A673 (cell line): ENCODE measurements at regions not wholly inside any gene's neighbourhood (a gene's known extent, or its start where the extent isn't known, plus 50 kb on each side); places are given as distances from the start of the nearest gene placed in this dataset.

Source experiments
- BruUV-seq: library from RNA; stranded (reverse); fragments of 400-500 nt; replicated peaks from 2 replicates; lab custom pipeline; 2021; lab: Mats Ljungman, UMichigan
- CTCF ChIA-PET: fragments of 300-600 bp; sonication (Branson Sonifier 250); formaldehyde crosslinking; loops from one replicate; lab custom pipeline; 2022; ENCODE audit warnings: antibody characterized with exemption; lab: Charles Lee
- POLR2A ChIA-PET: fragments of 300-600 bp; sonication (Branson Sonifier 250); formaldehyde crosslinking; loops from one replicate; lab custom pipeline; 2022; ENCODE audit warnings: antibody characterized with exemption; ENCODE audit not compliant: low non-redundant PET; lab: Charles Lee
- DNase-seq: peaks from one replicate; pipeline ENCODE4 v3.0.0-alpha.2; 2015; ENCODE audit warnings: low spot score
- H3K27ac ChIP-seq: fragments of 200-600 bp; sonication (generic); 2 replicates; pipeline ENCODE4 v1.5.1; 2016; ENCODE audit warnings: mixed run types, low read depth, mild to moderate bottlenecking, mixed read lengths, antibody characterized with exemption, low read length; ENCODE audit not compliant: poor library complexity, severe bottlenecking
- H3K27me3 ChIP-seq: fragments of 200-600 bp; sonication (generic); replicated peaks from 2 replicates; pipeline ENCODE4 v1.6.1; 2017; ENCODE audit warnings: mixed run types, low read depth, mild to moderate bottlenecking, mixed read lengths, antibody characterized with exemption, low read length; ENCODE audit not compliant: insufficient read depth, poor library complexity
- H3K36me3 ChIP-seq: fragments of 200-600 bp; sonication (generic); 2 replicates; pipeline ENCODE4 v1.6.1; 2016; ENCODE audit warnings: mixed run types, mild to moderate bottlenecking, mixed read lengths, antibody characterized with exemption, low read length; ENCODE audit not compliant: insufficient read depth, poor library complexity, severe bottlenecking
- H3K4me1 ChIP-seq: fragments of 200-600 bp; sonication (generic); 2 replicates; pipeline ENCODE4 v1.6.1; 2017; ENCODE audit warnings: mixed run types, mild to moderate bottlenecking, mixed read lengths, antibody characterized with exemption, low read length; ENCODE audit not compliant: insufficient read depth, poor library complexity, severe bottlenecking
- H3K4me3 ChIP-seq: fragments of 200-600 bp; sonication (generic); 2 replicates; pipeline ENCODE4 v1.5.1; 2016; ENCODE audit warnings: low read depth, mixed run types, mild to moderate bottlenecking, mixed read lengths, low read length; ENCODE audit not compliant: poor library complexity, severe bottlenecking
- H3K9me3 ChIP-seq: fragments of 200-600 bp; sonication (generic); 2 replicates; pipeline ENCODE4 v1.6.1; 2016; ENCODE audit warnings: mixed run types, low read depth, mild to moderate bottlenecking, mixed read lengths, antibody characterized with exemption, low read length; ENCODE audit not compliant: poor library complexity, severe bottlenecking
- EZH2 ChIP-seq: fragments of 200-600 bp; sonication (generic); IDR thresholded peaks from 2 replicates; pipeline ENCODE4 v1.6.1; 2017; ENCODE audit warnings: borderline replicate concordance, low read depth, mild to moderate bottlenecking, mixed read lengths, antibody characterized with exemption, low read length; ENCODE audit not compliant: poor library complexity, severe bottlenecking
- intact Hi-C: fragments of 100-400 bp; cut with micrococcal nuclease; formaldehyde crosslinking; loops from one replicate; pipeline ENCODE4 v1.10.0; 2022; ENCODE audit not compliant: unreplicated experiment
- TF ChIP-seq, protein P1 (sequence below): fragments of 300-800, 200-600 bp; sonication (generic); conservative IDR thresholded peaks from 2 replicates; pipeline ENCODE4 v1.5.1; 2017; ENCODE audit warnings: low read depth, mild to moderate bottlenecking, antibody characterized with exemption, low read length, moderate library complexity, mixed read lengths

DNA sequence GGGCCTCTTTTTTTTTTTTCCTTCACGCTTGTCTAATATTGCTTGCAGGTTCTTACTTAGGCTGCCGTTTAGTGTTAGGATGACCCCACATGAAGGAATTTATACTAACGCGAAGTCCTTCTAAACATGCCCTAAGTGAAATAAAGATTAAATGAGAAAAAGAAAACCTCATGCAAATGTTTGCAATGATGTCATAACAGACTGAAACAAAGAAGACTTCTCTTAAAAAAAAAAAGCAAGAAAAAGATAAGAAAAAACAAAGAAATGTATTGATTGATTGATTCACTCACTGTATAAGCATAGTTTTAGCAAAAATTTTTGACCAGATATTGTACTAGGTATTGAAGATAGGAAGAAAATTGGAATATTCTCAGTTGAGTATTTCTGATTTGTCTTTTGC is 418.2 kb downstream of the IRS2 start:
- H3K9me3 ChIP-seq = no peaks in the 10 kb centered on the region
- H3K27me3 ChIP-seq = no peaks in the 10 kb centered on the region
- no peaks in the 10 kb centered on the region for H3K4me1 ChIP-seq
- ChIA-PET POLR2A (no interaction called here), CTCF (no interaction called here)
- H3K4me3 ChIP-seq = no peak overlapping the region
- intact Hi-C loops = no loop called here
- no TSS peak for BruUV-seq
- no peak for DNase-seq
- H3K36me3 ChIP-seq = no peaks in the 10 kb centered on the region
- TF ChIP-seq, protein P1, sequence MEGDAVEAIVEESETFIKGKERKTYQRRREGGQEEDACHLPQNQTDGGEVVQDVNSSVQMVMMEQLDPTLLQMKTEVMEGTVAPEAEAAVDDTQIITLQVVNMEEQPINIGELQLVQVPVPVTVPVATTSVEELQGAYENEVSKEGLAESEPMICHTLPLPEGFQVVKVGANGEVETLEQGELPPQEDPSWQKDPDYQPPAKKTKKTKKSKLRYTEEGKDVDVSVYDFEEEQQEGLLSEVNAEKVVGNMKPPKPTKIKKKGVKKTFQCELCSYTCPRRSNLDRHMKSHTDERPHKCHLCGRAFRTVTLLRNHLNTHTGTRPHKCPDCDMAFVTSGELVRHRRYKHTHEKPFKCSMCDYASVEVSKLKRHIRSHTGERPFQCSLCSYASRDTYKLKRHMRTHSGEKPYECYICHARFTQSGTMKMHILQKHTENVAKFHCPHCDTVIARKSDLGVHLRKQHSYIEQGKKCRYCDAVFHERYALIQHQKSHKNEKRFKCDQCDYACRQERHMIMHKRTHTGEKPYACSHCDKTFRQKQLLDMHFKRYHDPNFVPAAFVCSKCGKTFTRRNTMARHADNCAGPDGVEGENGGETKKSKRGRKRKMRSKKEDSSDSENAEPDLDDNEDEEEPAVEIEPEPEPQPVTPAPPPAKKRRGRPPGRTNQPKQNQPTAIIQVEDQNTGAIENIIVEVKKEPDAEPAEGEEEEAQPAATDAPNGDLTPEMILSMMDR = no peak
- H3K27ac ChIP-seq = no peak overlapping the region

DNA sequence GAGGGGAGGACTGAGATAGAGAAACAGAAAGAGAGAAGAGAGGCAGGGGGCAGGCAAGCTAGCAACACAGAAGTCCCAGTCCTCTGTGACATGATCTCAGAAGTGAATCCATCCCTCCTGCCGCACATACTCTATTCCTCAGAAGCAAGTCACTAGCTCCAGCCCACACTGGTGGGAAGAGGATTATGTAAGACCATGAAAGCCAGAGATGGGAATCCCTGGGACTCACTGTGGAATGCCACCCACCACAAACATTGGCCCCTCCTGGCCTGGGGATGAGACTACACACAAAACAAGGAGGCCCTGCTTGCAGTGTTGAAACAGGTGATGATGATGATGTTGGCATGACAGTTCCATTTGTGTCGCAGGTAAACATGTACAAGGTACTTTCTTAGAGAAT is 419.9 kb downstream of the IRS2 start:
- Histone ChIP-seq H3K4me1 (no peaks in the 10 kb centered on the region), H3K36me3 (no peaks in the 10 kb centered on the region), H3K27ac (no peak overlapping the region), H3K4me3 (no peak overlapping the region), H3K27me3 (no peaks in the 10 kb centered on the region), H3K9me3 (no peaks in the 10 kb centered on the region)
- TF ChIP-seq EZH2 = no peak
- TF ChIP-seq, protein P1 = no peak
- BruUV-seq = no TSS peak
- intact Hi-C loops = no loop called here
- ChIA-PET CTCF (no interaction called here), POLR2A (no interaction called here)
- no peak for DNase-seq

- no peaks in the 10 kb centered on the region for H3K9me3 ChIP-seq
- intact Hi-C loops = no loop called here
- TF ChIP-seq, protein P1 = no peak
- no peak for TF ChIP-seq EZH2
- no peak for DNase-seq
- ChIA-PET CTCF (no interaction called here), POLR2A (no interaction called here)
- H3K27me3 ChIP-seq = no peaks in the 10 kb centered on the region
- H3K36me3 ChIP-seq = no peaks in the 10 kb centered on the region
- BruUV-seq = no TSS peak
- H3K4me3 ChIP-seq = no peak overlapping the region
- H3K27ac ChIP-seq = no peak overlapping the region
- no peaks in the 10 kb centered on the region for H3K4me1 ChIP-seq
These were observed 423.0 kb downstream of the IRS2 start for GRCh38 chr13:109363431-109363830.
